ENCODE measurements at regions not wholly inside any gene's neighbourhood (a gene's known extent, or its start where the extent isn't known, plus 50 kb on each side); places are given as distances from the start of the nearest gene placed in this dataset.

- TF ChIP-seq CTCF (IDR thresholded peaks at IDR 0.05) (no peak), EZH2 (IDR thresholded peaks at IDR 0.05; ENCODE audit: borderline replicate concordance, insufficient read depth, low read depth, low read length, poor library complexity, severe bottlenecking) (no peak)
These were observed 377.5 kb downstream of the ZNF521 start for GRCh38 chr18:24974431-24974830.

All from B cell (primary cell).